HG03457 (cell line): ENCODE measurements at regions not wholly inside any gene's neighbourhood (a gene's known extent, or its start where the extent isn't known, plus 50 kb on each side); places are given as distances from the start of the nearest gene placed in this dataset.
"Not testable (repeated sequence)": the region's sequence is repeated elsewhere in the genome, so short reads cannot be mapped to it uniquely, and the experiment has no call there.

ENCODE experiments used
- ATAC-seq: cut with Tn5 transposase; IDR thresholded peaks from one replicate; pipeline ENCODE4 v1.9.1; 2021; ENCODE audit warnings: moderate number of reproducible peaks; ENCODE audit not compliant: unreplicated experiment

GRCh38 chrX:114272096-114272686, 311.7 kb upstream of the HTR2C start:
- no peak for ATAC-seq

- ATAC-seq, result not testable (repeated sequence)
These were observed 313.5 kb upstream of the HTR2C start for GRCh38 chrX:114270371-114270770.

DNA sequence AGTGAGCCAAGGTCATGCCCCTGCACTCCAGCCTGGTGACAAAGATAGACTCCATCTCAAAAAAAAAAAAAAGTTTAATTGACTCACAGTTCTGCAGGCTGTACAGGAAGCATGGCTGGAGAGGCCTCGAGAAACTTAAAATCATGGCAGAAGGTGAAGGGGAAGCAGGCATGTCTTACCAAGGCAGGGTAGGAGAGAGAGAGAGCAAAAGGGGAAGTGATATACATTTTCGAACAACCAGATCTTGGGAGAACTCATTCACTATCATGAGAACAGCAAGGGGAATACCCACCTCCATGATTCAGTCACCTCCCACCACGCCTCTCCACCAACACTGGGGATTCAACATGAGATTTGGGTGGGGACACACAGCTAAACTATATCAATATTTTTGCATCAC, 315.2 kb upstream of the HTR2C start:
- ATAC-seq, result no peak

DNA sequence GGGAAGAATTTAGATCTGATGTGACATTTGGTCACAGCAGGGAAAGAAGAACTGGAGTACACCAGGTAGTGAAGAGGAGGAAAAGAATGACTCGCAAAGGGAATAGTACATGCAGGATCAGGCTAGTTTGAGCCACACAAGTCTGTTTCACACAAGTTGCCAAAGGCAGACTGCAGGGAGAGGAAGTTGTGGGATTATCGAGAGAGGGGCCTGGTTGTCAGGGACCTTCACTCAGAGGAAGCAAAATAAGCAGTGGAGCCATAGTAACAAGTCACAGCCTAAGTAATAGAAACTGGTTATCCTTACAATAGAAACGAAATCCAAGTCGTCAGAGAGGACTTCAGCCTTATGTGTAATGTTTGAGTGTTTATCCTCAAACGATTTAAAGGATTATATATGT, 316.7 kb upstream of the HTR2C start:
- no peak for ATAC-seq

GRCh38 chrX:114252186-114252585, 331.7 kb upstream of the HTR2C start:
- no peak for ATAC-seq

DNA sequence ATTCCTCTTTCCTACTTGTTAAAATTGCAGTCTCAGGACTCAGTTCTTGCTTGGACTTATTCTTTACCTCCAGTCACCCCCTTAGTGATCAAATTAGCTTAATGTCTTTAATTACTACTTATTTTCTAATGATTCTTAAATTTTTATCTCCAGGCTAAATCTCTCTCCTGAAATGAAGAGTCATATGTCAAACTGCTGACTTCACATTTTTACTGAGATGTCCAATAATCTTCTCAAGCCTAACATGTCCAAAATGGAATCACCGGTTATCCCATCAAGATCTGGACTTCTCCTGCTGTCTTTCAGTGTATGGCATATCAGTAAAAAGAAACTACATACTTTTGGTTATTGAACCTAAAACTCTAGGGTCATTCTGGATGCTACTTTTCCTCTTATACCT, 332.3 kb upstream of the HTR2C start:
- no peak for ATAC-seq

- no peak for ATAC-seq
These were observed 362.4 kb upstream of the HTR2C start for GRCh38 chrX:114221445-114221844.

- no peak for ATAC-seq
These were observed 373.0 kb upstream of the HTR2C start for GRCh38 chrX:114210879-114211278.

DNA sequence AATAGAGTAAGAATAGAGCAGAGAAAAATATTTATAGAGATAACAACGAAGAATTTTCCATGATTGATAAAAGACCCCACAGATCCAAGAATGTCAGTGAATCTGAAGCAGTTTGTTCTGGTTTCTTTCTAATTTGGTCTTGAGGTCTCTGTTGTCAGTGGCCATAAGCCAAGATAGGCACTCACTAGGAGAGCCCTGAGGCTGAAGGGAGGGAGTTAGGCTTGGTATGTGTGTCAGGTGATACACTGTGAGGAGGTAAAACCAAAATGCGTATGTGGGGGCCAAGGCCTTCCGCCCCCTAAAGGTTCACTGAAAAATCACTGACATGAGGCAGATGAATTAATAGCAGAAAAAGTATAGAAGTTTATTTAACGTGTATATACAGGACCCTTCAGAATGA, 382.3 kb upstream of the HTR2C start:
- no peak for ATAC-seq

GRCh38 chrX:114181195-114181594, 402.7 kb upstream of the HTR2C start:
- ATAC-seq, result no peak

DNA sequence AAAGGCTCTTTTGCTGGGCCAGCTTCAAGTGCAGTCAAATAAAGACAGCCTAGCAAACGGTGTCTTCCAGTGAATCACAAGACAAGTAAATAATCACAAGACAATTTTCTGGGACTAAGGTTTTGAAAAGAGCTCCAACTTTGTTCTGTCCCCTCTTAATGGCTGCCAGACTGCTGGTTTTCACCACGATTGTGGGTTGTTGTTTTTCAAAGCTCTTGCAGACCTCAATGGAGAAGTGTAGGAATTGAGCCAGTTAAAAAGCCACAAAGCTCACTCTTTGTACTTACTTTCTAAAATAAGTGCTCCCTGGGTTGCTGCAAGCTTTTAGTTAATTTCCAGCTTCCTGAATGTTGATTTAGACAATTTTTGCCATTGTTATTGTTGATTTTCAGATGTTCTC, 405.8 kb upstream of the HTR2C start:
- no peak for ATAC-seq

- not testable (repeated sequence) for ATAC-seq
These were observed 416.6 kb upstream of the HTR2C start for GRCh38 chrX:114167276-114167675.

GRCh38 chrX:114166601-114167000, 417.3 kb upstream of the HTR2C start:
- ATAC-seq, result no peak

DNA sequence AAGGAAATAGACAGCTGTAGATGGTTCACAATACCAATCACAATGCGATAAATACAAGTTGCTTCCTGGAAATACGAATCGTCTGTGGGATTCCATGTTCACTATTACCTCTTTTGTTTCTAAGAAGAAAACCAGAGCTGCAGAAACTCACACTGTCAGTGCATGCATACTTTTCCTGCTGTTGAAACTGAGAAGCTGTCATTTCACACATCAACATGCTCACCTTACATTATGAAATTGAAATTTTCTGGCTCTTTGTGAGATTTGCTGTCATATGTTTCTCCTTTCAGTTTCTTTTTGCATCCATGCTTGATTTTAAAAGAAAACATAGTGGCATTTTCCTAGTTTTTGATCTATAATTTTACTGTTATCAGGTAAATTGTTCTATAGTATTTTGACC, 418.3 kb upstream of the HTR2C start:
- no peak for ATAC-seq

DNA sequence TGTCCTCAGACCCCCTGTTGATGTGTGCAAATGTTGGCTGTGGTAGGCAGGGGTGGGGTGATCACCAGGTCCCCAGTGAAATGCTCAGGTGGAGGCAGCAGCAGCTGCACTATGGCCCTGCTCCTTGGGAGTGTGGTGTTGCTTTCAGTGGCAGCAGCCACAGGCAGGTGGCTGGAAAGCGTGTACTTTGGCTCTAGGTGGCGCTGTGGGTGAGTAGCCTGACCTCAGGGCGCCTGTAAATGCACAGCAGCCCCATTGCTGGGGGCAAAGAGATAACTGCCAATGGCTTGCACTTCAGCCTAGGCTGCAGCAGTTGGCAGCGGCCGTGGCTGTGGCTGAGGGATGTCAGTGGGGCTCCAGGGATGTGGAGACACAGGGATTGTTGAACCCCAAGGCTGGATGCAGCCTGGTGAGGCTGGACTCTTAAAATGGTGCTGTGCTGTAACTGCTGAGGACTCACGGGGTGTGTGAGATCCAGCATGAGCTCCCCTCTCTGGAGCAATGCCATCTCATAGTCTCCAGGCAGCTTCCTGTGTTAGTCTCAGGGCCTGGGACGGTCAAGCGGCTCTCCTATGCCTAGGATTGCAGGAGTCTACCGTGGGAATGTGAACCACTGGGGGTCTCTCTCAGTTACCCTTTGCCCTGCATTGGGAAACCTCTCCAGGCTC, 421.7 kb upstream of the HTR2C start:
- no peak for ATAC-seq

DNA sequence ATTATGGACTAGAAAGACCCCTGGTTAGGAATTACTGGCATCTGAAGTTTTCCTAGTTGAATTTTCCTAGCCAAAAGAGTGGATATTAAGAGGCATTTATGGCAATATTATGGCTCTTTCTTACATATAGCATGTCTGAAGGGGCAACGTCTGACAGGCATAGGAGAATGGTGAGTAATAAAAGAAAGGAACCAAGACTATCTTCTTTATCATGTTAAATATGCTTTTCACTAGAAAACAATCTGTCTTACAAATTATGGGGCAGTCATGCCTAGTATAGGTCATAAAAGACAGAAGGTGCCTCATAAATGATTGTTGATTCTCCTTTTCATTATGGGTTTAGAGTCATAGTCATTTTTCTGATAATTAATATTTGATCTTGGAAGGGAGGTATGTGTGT, 431.1 kb upstream of the HTR2C start:
- no peak for ATAC-seq

DNA sequence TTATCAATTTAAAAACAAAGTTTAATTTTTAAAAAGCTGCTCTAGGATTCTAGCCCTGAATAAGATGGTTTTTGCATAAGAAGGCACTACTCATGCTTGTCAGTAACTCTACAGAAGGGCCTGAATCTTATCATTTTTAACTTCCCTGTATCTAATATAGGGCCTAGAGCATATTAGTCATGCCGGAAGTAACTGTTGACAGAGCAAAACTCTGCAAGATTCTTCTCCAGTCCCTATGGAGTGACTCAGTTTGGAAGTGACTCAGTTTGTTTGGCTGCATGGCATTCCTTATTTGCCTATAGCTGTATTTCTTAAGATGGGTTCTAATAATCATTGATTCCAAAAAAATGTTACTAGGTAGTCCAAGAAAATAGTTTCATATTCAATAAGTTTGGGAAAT, 431.8 kb upstream of the HTR2C start:
- ATAC-seq, result no peak

DNA sequence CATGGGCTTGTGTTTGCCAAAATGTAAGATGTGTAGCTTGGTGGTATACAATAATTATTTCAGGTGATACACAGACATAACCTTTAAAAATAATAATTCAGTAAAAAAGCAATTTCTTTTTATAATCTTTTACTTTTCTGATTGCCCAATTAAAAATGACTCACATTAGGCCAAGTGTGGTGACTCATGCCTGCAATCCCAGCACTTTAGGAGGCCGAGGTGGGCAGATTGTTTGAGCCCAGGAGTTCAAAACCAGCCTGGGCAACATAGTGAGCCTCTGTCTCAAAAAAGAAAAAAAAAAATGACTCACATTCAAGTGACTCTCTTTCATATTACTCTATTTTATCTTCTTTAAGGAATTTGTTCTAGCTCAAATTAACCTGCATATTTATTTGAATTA, 449.4 kb upstream of the HTR2C start:
- no peak for ATAC-seq

- ATAC-seq, result no peak
These were observed 456.4 kb upstream of the HTR2C start for GRCh38 chrX:114127411-114128025.

DNA sequence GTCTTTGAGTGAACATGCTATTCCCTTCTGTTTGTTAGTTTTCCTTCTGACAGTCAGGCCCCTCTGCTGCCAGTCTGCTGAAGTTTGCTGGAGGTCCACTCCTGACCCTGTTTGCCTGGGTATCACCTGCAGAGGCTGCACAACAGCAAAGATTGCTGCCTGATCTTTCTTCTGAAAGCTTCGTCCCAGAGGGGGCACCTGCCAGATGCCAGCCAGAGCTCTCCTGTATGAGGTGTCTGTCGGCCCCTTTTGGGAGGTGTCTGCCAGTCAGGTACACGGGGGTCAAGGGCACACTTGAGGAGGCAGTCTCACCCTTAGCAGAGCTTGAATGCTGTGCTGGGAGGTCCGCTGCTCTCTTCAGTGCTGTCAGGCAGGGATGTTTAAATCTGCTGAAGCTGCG, 456.9 kb upstream of the HTR2C start:
- no peak for ATAC-seq

GRCh38 chrX:114101081-114101480, 482.8 kb upstream of the HTR2C start:
- no peak for ATAC-seq

DNA sequence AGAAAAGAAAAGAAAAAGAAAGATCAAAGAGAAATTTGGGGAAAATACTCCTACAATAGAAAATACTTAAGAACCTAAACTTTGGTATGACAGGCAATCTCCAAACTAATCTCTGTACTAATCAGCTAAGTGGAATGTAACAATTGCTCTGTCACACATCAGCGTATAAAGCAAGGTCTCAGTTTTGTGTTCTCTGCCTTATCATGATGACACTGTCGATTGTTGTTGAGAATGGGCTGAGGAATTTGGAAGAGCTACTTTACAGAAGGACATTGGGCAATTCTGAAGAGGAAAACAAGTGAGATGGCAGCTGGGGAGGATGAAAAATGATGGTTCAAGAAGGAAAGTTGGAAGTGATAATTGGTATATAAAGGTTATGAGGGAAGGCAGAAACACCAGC, 486.0 kb upstream of the HTR2C start:
- no peak for ATAC-seq

- ATAC-seq, result no peak
These were observed 486.5 kb upstream of the HTR2C start for GRCh38 chrX:114097427-114097826.
